ENCODE measurements at regions not wholly inside any gene's neighbourhood (a gene's known extent, or its start where the extent isn't known, plus 50 kb on each side); places are given as distances from the start of the nearest gene placed in this dataset.

GRCh38 chr17:51560398-51560797, 300.1 kb downstream of the UTP18 start:
- TF ChIP-seq TCF15 (CRISPR knock-in tag; IDR thresholded peaks at IDR 0.05) (no peak), PCBP1 (IDR thresholded peaks at IDR 0.05; ENCODE audit: low read depth, low read length, poor library complexity, severe bottlenecking) (no peak), GTF2B (IDR thresholded peaks at IDR 0.05; ENCODE audit: extremely low read depth, insufficient read length) (no peak), GABPB2 (CRISPR knock-in tag; conservative IDR thresholded peaks at IDR 0.05) (no peak), ETV5 (CRISPR knock-in tag; IDR thresholded peaks at IDR 0.05; ENCODE audit: low read depth) (no peak), MXI1 (IDR thresholded peaks at IDR 0.05; ENCODE audit: low read depth, low read length) (no peak), THRB (CRISPR knock-in tag; conservative IDR thresholded peaks at IDR 0.05) (no peak), E2F6 (IDR thresholded peaks at IDR 0.05; ENCODE audit: borderline replicate concordance in 1 of 2, extremely low read depth in 1 of 2, insufficient read depth in 1 of 2, insufficient read length in 1 of 2, low read depth in 1 of 2, low read length in 1 of 2, poor library complexity in 1 of 2, severe bottlenecking in 1 of 2) (no peak), ZNF766 (CRISPR knock-in tag; conservative IDR thresholded peaks at IDR 0.05) (no peak), ZC3H4 (CRISPR knock-in tag; IDR thresholded peaks at IDR 0.05; ENCODE audit: borderline replicate concordance) (no peak), CHD2 (IDR thresholded peaks at IDR 0.05; ENCODE audit: low read depth, low read length) (no peak), SP1 (CRISPR knock-in tag; IDR thresholded peaks at IDR 0.05) (no peak)
